A172 (cell line): ENCODE measurements at regions not wholly inside any gene's neighbourhood (a gene's known extent, or its start where the extent isn't known, plus 50 kb on each side); places are given as distances from the start of the nearest gene placed in this dataset.

Experiments used
- DNase-seq: peaks from one replicate; pipeline ENCODE4 v3.0.0-alpha.2; 2015; ENCODE audit warnings: low spot score

GRCh38 chr11:86726770-86727504 lies 54.5 kb upstream of the ME3 start:
- DNase-seq, result no peak

DNA sequence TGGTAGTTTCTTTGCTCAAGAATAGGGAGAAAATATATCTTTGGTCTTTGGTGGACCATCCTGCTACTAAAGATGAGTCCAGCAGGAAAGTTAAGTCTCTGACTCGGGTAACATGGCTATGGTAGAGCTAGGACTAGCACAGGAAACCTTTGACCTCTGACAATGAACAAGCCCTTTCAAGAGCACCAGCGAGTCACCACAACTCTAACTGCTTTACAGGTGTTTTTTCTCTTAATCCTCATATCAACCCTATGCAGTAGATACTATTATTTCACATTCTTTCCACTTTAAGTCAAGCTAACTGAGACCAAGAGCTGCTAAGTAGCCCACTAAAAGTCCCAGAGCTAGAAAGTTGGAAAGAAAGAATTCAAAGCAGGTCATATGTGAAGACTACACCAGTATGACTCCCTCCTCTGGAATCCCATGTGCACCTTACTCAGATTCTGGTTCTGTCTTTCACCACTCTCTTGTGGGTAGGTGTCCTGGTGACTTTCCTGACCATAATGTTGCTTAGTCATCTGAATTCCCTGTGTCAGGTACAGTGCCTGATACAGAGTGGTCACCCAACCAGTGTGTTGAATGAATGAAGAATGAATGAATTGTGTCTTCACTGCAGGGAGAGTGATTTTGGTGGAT lies 53.8 kb upstream of the ME3 start:
- DNase-seq, result peak; percentile 76

DNA sequence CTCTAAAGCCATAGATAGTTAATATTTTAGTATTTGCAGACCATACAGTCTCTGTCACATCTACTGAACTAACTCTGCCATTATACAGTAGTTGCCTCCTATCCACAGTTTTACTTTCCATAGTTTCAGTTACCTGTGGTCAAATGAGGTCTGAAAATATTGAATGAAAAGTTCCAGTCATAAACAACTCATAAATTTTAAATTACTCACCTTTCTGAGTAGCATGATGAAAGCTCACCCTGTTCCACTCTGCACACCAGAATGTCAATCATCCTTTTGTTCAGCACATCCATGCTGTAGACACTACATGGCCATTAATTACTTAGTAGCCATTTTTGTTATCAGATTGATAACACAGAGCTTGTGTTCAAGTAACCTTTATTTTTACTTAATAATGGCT lies 51.7 kb upstream of the ME3 start:
- DNase-seq, result no peak

GRCh38 chr11:86723281-86723680 lies 50.9 kb upstream of the ME3 start:
- DNase-seq, result no peak

- DNase-seq, result no peak
These were observed 50.3 kb upstream of the ME3 start for GRCh38 chr11:86722748-86723147.
